Coronary artery (tissue), 2 donors: ENCODE measurements at regions not wholly inside any gene's neighbourhood (a gene's known extent, or its start where the extent isn't known, plus 50 kb on each side); places are given as distances from the start of the nearest gene placed in this dataset.

Experiments
- DNase-seq: peaks from one replicate; pipeline ENCODE4 v3.0.0-alpha.2; 2017; ENCODE audit warnings: low spot score
- H3K27ac ChIP-seq, 2 donors: fragments of 200-600 bp; sonication (generic); one replicate each; pipeline ENCODE4 v1.5.1; 2016 to 2019
- H3K4me3 ChIP-seq: fragments of 200-600 bp; sonication (generic); 2 replicates; pipeline ENCODE4 v1.5.1; 2016; ENCODE audit warnings: mild to moderate bottlenecking, moderate library complexity
- CTCF ChIP-seq: fragments of 200-600 bp; sonication (generic); IDR thresholded peaks from one replicate; pipeline ENCODE4 v1.5.1; 2019; ENCODE audit warnings: antibody characterized with exemption

- no peak overlapping the region for H3K4me3 ChIP-seq
- H3K27ac ChIP-seq, result no peak overlapping the region
- no peak for DNase-seq
- TF ChIP-seq CTCF, result no peak
Measured at GRCh38 chr15:25188051-25188450, 233.3 kb downstream of the SNRPN start.

DNA sequence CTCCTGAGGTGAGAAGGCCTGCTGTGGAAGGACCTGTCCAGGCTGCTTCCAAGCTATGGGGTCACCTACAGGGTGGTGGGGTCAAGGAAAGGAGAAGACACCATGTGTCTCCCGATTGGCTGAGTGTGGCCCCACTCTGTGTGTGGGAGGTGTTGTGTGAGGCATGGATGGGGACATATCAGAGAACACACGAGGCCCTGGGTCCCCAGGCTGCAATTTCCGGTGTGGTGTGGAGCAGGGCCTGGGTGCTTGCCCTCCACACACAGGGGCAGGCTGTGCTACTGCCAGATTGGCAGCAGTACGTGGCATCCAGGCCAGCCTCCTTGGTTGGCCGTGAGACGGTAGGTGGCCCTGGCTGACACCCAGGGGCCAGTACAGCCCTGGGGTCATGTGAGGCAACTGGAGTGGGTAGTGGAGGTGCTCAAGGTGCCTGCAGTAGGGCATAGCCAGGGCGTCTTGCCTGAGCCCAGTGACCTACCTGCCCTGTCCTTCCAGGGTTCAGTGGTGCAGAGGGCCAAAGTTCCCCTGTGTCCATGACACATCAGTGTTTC lies 233.8 kb downstream of the SNRPN start:
- Histone ChIP-seq H3K4me3 (no peak overlapping the region), H3K27ac (no peak overlapping the region)
- TF ChIP-seq CTCF, result no peak
- DNase-seq, result no peak

DNA sequence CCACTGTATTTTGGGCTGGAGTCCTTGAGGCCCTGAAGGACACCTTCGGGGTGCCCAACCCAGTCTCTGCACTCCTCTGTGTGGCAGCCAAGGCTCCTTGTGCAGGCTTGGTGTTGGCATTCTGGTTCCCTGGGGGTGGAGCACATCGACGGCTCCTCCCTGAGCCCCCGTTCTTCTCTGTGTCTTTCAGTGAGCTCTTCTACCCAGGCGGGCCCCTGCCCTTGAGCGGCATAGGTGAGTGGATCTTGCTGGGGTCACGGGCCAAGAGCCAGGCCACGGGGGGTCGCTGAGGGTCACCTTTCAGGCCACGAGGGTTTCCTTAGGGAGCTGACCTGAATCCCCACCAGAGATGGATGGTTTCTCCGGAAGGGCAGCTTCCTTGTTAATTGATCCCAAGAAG lies 234.8 kb downstream of the SNRPN start:
- no peak for DNase-seq
- Histone ChIP-seq H3K4me3 (no peak overlapping the region), H3K27ac (no peak overlapping the region)
- no peak for TF ChIP-seq CTCF

DNA sequence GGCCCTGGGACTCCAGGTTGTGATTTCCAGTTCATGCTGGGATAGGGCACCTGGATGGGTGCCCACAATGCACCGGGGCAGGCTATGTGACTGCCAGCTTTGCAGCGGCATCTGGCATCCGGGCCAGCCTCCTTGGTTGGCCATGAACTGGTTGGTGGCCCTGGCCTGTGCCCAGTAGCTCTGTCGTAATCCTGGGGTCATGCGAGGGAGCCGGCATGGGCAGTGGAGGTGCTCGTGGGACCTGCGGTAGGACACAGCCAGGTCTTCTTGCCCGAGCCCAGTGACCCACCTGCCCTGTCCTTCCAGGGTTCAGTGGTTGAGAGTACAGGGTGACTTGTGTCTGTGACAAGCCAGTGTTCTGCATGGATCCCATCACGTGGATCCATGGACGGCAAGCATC lies 237.9 kb downstream of the SNRPN start:
- H3K4me3 ChIP-seq, result no peak overlapping the region
- no peak for DNase-seq
- TF ChIP-seq CTCF, result no peak
- H3K27ac ChIP-seq, result no peak overlapping the region

GRCh38 chr15:25207369-25207768 lies 231.5 kb downstream of the UBE3A start:
- no peak for DNase-seq
- Histone ChIP-seq H3K27ac (no peak overlapping the region), H3K4me3 (no peak overlapping the region)
- TF ChIP-seq CTCF, result no peak

DNA sequence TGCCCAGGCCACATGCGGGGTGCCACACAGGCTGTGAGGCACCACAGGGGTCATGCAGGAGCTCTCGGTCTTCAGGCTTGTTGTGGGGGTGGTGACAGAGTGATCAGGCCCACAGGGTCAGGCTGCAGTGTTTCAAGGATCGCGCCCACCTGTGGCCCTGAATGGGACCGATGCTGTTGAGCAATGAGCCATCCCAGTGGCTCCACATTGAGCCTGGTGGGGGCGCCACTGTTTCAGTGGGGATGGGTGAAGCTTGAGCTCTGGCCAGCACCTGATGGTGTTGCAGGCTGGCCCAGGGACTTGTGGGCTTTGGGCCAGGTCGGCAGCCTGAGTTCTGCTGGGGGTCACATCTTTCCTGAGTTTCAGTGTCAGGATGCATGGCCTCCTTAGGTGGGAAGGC lies 230.1 kb downstream of the UBE3A start:
- H3K27ac ChIP-seq, result no peak overlapping the region
- no peak overlapping the region for H3K4me3 ChIP-seq
- no peak for DNase-seq
- no peak for TF ChIP-seq CTCF

DNA sequence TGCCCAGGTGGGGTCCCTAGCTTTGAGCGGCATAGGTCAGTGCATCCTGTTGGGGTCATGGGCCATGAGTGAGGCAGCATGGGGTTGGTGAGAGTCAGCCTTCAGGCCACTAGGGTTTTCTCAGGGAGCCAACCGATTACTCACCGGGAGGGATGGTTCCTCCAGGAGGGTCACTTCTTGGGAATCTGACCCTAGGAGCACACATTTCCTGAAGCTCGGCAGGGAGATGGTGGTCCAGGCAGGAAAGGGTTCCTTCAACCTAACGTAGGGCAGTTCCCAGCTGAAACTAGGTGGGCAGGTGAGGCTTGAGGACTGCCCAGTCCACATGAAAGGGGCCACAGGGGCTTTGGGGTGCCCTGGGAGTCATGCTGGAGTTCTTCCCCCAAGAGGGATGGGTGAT lies 218.0 kb downstream of the UBE3A start:
- no peak for TF ChIP-seq CTCF

More for the DNA sequence above, 218.0 kb downstream of the UBE3A start:
- no peak for DNase-seq
- H3K27ac ChIP-seq, result no peak overlapping the region
- no peak overlapping the region for H3K4me3 ChIP-seq
